Pulmonary artery endothelial cell (primary cell): ENCODE measurements at regions not wholly inside any gene's neighbourhood (a gene's known extent, or its start where the extent isn't known, plus 50 kb on each side); places are given as distances from the start of the nearest gene placed in this dataset.

ENCODE experiments used
- DNase-seq: peaks from one replicate; pipeline ENCODE4 v3.0.0-alpha.2; 2011; ENCODE audit warnings: low read depth, low spot score

DNA sequence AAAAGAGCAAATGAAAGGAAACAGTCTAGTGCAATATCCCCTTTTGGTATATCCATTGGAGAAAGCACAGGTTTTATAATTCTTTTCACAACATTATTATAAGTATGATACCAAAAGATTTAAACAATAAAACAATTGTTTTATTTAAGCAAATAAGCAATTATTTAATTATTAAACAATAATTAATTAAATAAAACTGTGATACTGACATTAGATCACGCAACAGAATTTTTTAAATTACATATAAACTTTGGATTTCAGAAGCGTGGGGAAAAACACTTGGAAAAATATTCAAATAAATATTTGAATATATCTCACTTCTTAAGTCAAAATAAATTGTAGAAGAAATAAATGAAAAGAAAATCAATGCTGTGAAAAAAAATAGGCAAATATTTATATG, 76.2 kb upstream of the STXBP5 start:
- no peak for DNase-seq

- DNase-seq, result no peak
Measured at GRCh38 chr6:147131532-147132128, 72.6 kb upstream of the STXBP5 start.

DNA sequence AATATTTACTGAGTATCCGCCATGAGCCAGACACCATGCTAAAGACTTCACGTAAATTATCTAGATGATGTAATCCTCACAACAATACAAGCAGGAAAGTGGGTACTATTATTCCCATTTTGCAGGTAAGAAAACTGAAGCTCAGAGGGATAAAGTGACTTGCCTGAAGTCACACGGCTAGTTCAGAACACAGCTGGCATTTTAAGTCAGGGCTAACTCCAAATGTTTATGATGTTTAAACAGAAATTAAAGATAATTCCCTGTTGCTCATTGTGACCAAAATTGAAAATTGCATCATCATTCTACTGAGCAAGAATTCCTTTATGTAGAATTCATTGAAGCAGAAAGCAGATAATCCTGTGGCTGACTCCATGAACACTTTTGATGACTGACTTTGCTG, 71.3 kb upstream of the STXBP5 start:
- no peak for DNase-seq

- DNase-seq, result no peak
Measured at GRCh38 chr6:147133669-147134068, 70.5 kb upstream of the STXBP5 start.

- DNase-seq, result no peak
Measured at GRCh38 chr6:147135211-147135681, 69.0 kb upstream of the STXBP5 start.

DNA sequence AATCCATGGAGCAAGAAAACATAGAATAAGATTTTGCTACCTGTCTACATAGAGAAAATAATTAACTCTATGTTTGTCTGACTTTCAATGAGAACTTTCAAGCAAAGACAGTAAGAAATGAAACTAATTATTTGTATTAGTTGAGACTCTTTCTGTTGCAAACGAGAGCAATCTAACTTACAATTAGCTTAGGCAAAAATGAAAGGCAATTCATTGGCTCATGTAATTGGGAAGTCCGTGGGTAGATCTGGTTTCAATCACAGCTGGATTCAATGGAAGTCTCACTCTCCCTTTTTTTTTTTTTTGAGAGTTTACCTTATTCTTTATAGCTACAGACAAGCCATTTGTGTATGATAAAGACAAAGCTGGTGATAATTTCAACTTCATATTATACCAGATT, 68.2 kb upstream of the STXBP5 start:
- no peak for DNase-seq

- DNase-seq, result no peak
Measured at GRCh38 chr6:147137986-147138385, 66.2 kb upstream of the STXBP5 start.

GRCh38 chr6:147138835-147139234, 65.4 kb upstream of the STXBP5 start:
- no peak for DNase-seq

DNA sequence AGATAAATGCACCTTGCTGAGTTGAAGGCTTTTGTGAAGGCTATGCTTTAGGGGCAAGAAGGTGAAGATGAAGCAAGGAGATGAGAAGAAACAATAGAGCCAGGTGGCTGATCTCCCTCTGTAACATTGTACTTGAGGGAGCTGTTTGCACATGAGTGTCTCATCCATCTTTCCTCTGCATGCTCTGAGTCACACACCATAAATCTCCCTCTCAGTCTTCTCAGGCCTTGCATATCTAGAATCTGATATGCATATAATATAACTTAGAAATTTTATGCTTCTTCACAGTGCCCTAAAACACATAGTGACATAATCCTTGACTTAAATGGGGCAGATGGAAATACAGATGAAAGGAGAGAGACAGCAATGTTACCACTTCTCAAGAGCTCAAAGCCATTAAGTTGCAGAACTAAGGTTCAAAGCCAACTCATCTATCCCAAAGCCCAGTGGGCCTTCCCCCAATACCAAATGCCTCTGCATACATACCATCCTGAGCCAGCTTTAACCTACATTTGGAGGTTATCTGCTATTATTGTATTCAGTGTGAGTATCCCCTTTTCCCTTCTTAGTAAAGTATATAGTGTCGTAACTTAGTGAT, 62.4 kb upstream of the STXBP5 start:
- no peak for DNase-seq

DNA sequence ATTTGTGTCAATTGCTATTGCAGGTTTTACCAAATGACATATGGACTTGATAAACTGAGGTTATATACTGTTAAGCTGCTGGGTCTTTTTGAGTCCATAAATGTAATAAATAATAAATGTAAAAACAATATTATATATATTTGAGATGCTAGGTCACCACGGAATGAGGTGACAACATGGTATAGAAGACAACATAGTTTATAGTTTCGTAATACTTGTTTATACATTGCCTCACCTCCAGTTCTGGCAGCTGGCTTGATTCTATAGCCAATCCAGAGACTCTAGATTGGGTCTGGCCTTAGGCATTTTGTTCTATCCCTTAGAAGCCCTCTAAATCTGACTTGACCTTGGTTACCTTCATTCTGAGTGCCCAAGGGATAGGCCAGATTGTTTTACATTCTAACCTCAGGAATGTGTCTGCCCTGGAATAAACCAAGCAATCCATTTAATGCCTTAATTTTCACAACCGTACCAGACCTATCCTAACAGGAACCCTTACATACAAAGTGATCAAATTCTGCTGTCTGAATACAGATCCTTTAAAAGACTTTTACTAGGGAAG, 61.5 kb upstream of the STXBP5 start:
- no peak for DNase-seq

DNA sequence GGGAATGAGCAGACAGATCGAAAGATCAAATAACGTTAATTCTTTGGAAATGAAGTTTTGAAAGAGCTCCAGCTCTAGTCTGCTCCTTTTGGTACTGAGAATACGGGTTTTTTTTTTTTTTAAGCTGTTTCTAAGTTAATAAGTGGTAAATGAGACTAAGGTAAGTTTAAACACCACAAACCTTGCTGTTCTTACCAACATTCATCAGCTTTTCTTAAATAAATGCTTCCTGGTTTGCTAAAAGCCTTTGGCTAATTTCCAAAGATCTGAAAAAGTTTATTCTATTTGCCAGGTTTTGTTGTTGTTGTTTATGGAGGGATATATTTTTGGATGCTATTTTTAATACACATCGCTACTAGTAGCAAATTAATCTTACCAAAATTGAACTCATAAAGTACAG, 55.1 kb upstream of the STXBP5 start:
- no peak for DNase-seq

GRCh38 chr6:147149826-147150225, 54.4 kb upstream of the STXBP5 start:
- DNase-seq, result no peak

- no peak for DNase-seq
Measured at GRCh38 chr6:147150293-147150692, 53.9 kb upstream of the STXBP5 start.
